AG10803 (cell line): ENCODE measurements at regions not wholly inside any gene's neighbourhood (a gene's known extent, or its start where the extent isn't known, plus 50 kb on each side); places are given as distances from the start of the nearest gene placed in this dataset.

Experiments used
- DNase-seq: peaks from one replicate; pipeline ENCODE4 v3.0.0; 2010; ENCODE audit warnings: low read depth
- H3K4me3 ChIP-seq: 2 replicates; pipeline ENCODE4 v1.5.1; 2011; ENCODE audit warnings: mild to moderate bottlenecking, low read length, control low read depth
- TF ChIP-seq, protein P1 (sequence below): conservative IDR thresholded peaks from 2 replicates; pipeline ENCODE4 v1.5.1; 2011; ENCODE audit warnings: mild to moderate bottlenecking, low read length, control low read depth, inconsistent platforms

GRCh38 chr2:17401096-17401495 lies 117.1 kb downstream of the RAD51AP2 start:
- TF ChIP-seq, protein P1, sequence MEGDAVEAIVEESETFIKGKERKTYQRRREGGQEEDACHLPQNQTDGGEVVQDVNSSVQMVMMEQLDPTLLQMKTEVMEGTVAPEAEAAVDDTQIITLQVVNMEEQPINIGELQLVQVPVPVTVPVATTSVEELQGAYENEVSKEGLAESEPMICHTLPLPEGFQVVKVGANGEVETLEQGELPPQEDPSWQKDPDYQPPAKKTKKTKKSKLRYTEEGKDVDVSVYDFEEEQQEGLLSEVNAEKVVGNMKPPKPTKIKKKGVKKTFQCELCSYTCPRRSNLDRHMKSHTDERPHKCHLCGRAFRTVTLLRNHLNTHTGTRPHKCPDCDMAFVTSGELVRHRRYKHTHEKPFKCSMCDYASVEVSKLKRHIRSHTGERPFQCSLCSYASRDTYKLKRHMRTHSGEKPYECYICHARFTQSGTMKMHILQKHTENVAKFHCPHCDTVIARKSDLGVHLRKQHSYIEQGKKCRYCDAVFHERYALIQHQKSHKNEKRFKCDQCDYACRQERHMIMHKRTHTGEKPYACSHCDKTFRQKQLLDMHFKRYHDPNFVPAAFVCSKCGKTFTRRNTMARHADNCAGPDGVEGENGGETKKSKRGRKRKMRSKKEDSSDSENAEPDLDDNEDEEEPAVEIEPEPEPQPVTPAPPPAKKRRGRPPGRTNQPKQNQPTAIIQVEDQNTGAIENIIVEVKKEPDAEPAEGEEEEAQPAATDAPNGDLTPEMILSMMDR = no peak
- H3K4me3 ChIP-seq = no peak overlapping the region
- no peak for DNase-seq

GRCh38 chr2:17398770-17399169 lies 119.5 kb downstream of the RAD51AP2 start:
- TF ChIP-seq, protein P1 = no peak
- no peak overlapping the region for H3K4me3 ChIP-seq
- no peak for DNase-seq

GRCh38 chr2:17388798-17389197 lies 129.4 kb downstream of the RAD51AP2 start:
- no peak for DNase-seq
- TF ChIP-seq, protein P1 = no peak
- H3K4me3 ChIP-seq = no peak overlapping the region

DNA sequence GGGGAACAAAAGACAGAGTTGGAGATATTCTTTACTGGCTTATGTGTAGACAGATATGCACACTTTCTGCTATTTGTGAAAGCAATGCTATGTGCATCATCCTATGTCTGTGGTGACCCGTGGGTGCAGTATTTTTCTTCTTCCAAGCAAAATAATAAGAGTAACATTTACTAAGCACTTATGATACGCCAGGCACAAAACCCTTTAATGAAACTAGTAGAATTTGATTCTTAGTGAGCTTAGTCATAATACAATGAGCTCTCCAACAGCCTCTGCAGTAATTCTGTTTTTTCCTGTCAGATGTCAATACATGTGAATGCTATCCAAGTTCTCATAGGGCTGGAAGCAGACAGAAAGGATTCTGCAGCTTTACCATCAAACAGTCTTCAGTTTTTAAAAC lies 130.6 kb downstream of the RAD51AP2 start:
- DNase-seq = no peak
- H3K4me3 ChIP-seq = no peak overlapping the region
- TF ChIP-seq, protein P1 = no peak

DNA sequence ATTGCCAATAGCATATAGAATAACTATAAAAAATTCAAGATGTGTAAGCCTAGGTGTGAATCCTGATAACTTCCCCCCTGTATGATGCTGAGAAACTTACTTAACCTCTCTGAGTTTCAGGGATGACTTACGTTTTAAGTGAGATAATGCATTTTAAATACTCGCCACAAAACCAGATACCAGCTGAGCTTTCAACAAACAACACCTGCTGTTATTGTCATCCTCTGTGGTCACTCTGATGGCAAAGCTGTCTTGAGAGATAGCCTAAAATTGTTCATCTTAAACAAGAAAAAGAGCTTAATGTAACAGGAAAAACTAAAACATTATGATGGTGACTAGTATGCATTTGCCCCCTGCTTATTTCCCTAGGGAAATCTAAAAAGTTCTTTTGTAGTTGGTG lies 131.5 kb downstream of the RAD51AP2 start:
- H3K4me3 ChIP-seq = no peak overlapping the region
- DNase-seq = no peak
- TF ChIP-seq, protein P1 = no peak

- no peak overlapping the region for H3K4me3 ChIP-seq
- TF ChIP-seq, protein P1 = no peak
- no peak for DNase-seq
Observed at GRCh38 chr2:17380003-17380402, 138.2 kb downstream of the RAD51AP2 start.

DNA sequence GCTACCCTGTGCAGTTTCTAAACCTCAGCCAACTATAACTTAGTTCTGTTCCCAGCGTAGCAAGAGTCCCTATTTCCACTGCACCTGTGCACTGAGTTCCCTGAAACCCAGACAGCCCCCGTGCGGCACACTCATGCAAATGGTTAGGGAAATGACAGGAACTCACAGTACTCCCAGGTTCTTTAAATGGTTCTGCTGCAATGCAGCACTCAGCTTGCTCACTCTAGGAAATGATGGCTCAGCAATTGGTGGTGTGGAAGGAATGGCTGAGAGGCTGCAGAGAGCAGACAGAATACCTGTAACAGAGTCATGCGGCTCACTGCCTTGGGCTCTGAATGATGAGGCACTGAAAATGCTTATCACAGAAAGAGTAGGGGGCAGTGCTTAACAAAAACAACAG lies 143.0 kb downstream of the RAD51AP2 start:
- H3K4me3 ChIP-seq = no peak overlapping the region
- DNase-seq = no peak
- TF ChIP-seq, protein P1 = no peak
